DND-41 (cell line): ENCODE measurements at regions not wholly inside any gene's neighbourhood (a gene's known extent, or its start where the extent isn't known, plus 50 kb on each side); places are given as distances from the start of the nearest gene placed in this dataset.

ENCODE experiments used
- CTCF ChIP-seq: IDR thresholded peaks from 2 replicates; pipeline ENCODE4 v1.5.1; 2012; ENCODE audit warnings: borderline replicate concordance, low read length, moderate library complexity, mild to moderate bottlenecking; ENCODE audit not compliant: poor library complexity, severe bottlenecking; ENCODE audit errors: extremely low read depth
- EZH2 ChIP-seq: IDR thresholded peaks from 3 replicates; pipeline ENCODE4 v1.6.1; 2012; ENCODE audit warnings: borderline replicate concordance, low read depth, mild to moderate bottlenecking, moderate library complexity, low read length, inconsistent platforms; ENCODE audit not compliant: severe bottlenecking

GRCh38 chr2:34159901-34160300 lies 560.8 kb upstream of the FAM98A start:
- no peak for TF ChIP-seq CTCF
- no peak for TF ChIP-seq EZH2
